OCI-LY1 (cell line): ENCODE measurements at regions not wholly inside any gene's neighbourhood (a gene's known extent, or its start where the extent isn't known, plus 50 kb on each side); places are given as distances from the start of the nearest gene placed in this dataset.

Experiments
- CTCF ChIP-seq: fragments of 200-600 bp; sonication (generic), shearing (Covaris generic); IDR thresholded peaks from 2 replicates; pipeline ENCODE4 v1.5.1; 2017; ENCODE audit warnings: mild to moderate bottlenecking, antibody characterized with exemption, low read length, moderate library complexity, mixed read lengths
- EZH2 ChIP-seq: fragments of 200-600 bp; sonication (generic), shearing (Covaris generic); IDR thresholded peaks from 2 replicates; pipeline ENCODE4 v1.8.0; 2017; ENCODE audit warnings: borderline replicate concordance, mixed run types, mild to moderate bottlenecking, antibody characterized with exemption, low read length, moderate library complexity, mixed read lengths

- TF ChIP-seq EZH2 (no peak), CTCF (no peak)
Observed at GRCh38 chr6:110041830-110042229, 63.7 kb downstream of the GPR6 start.
